ENCODE measurements at regions not wholly inside any gene's neighbourhood (a gene's known extent, or its start where the extent isn't known, plus 50 kb on each side); places are given as distances from the start of the nearest gene placed in this dataset.

DNA sequence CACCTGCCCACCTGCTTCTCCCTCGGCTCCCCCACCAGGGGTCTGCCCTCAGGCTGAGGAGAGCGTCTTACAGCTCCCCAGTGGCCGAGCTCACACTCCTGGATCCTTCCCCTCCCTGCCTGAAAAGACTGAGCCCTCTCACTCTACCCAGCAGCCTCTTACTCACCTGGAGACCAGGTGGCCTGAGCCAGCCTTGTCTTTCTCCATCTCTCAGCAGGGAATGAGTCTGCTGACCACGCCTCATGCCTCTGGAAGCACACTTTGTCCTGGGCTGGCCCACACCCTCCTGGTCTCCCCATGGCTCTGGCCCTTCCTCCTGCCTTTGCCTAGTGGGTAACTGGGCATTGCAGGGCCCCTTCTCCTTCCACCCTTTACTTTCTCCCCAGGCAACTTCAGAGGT, 177.2 kb downstream of the ENGASE start:
- no peaks in the 10 kb centered on the region for H3K23me2 ChIP-seq (ENCODE audit: insufficient read length, low read depth, low read length, poor library complexity, severe bottlenecking)
- no peak overlapping the region for H2AFZ ChIP-seq (ENCODE audit: low read length)
- H3K79me1 ChIP-seq (ENCODE audit: insufficient read depth, low read depth, low read length, poor library complexity, severe bottlenecking) = no peaks in the 10 kb centered on the region
- H3K79me2 ChIP-seq (ENCODE audit: insufficient read depth, low read length) = no peaks in the 10 kb centered on the region
- H3K27ac Mint-ChIP-seq = no peak overlapping the region
- no peak overlapping the region for H2BK120ac ChIP-seq (ENCODE audit: low read depth, low read length, poor library complexity, severe bottlenecking)
- peak overlapping the region; percentile 24; the same call in 1 of the 2 replicates for H3K14ac ChIP-seq (ENCODE audit: insufficient read depth, low read length)
- H4K91ac ChIP-seq (ENCODE audit: insufficient read length, low read depth, low read length) = no peak overlapping the region
- H3K9me3 ChIP-seq (ENCODE audit: control insufficient read depth, low read depth, low read length) = no peaks in the 10 kb centered on the region
- H3K4ac ChIP-seq (ENCODE audit: low read depth, low read length) = no peak overlapping the region
- H2BK15ac ChIP-seq (ENCODE audit: low read depth, low read length) = no peak overlapping the region
- WGBS (ENCODE audit: extremely low coverage, insufficient read length, low lambda C conversion rate) = no CpG with 5 or more reads among the region's 4 CpGs
- no peak overlapping the region for H3K4me3 Mint-ChIP-seq
- H3K4me1 ChIP-seq (ENCODE audit: insufficient read depth, low read length) = no peaks in the 10 kb centered on the region; the same call in 1 of the 2 replicates
- DNase-seq = no peak
- H3T11ph ChIP-seq (ENCODE audit: low read length) = no peak overlapping the region
- no peaks in the 10 kb centered on the region; a peak in 1 of 5 replicates for H3K9me3 Mint-ChIP-seq
- peaks cover 6 to 21% of the 10 kb centered on the region in 2 experiments; a peak in 3 of 4 replicates for H3K4me1 Mint-ChIP-seq
- H4K20me1 ChIP-seq (ENCODE audit: control insufficient read depth, insufficient read depth, insufficient read length) = no peaks in the 10 kb centered on the region
- H3K18ac ChIP-seq (ENCODE audit: insufficient read length, low read depth, low read length) = no peak overlapping the region
- no peak overlapping the region for H2AK5ac ChIP-seq (ENCODE audit: insufficient read length, low read length)
- no peak overlapping the region for H2BK5ac ChIP-seq (ENCODE audit: insufficient read length, low read length)
- H3K4me2 ChIP-seq (ENCODE audit: insufficient read depth, insufficient read length, low read length) = no peak overlapping the region
- no peak overlapping the region for H3K56ac ChIP-seq (ENCODE audit: insufficient read length, low read depth, low read length)
- H3K9ac ChIP-seq (ENCODE audit: extremely low read depth, insufficient read length, low read length) = no peak overlapping the region
- no peak overlapping the region for H3K27ac ChIP-seq (ENCODE audit: insufficient read length, low read depth, low read length)
- no peaks in the 10 kb centered on the region for H3K36me3 Mint-ChIP-seq (ENCODE audit: insufficient read depth in 1 of 3, low read depth in 3 of 3)
- TF ChIP-seq, protein P1, sequence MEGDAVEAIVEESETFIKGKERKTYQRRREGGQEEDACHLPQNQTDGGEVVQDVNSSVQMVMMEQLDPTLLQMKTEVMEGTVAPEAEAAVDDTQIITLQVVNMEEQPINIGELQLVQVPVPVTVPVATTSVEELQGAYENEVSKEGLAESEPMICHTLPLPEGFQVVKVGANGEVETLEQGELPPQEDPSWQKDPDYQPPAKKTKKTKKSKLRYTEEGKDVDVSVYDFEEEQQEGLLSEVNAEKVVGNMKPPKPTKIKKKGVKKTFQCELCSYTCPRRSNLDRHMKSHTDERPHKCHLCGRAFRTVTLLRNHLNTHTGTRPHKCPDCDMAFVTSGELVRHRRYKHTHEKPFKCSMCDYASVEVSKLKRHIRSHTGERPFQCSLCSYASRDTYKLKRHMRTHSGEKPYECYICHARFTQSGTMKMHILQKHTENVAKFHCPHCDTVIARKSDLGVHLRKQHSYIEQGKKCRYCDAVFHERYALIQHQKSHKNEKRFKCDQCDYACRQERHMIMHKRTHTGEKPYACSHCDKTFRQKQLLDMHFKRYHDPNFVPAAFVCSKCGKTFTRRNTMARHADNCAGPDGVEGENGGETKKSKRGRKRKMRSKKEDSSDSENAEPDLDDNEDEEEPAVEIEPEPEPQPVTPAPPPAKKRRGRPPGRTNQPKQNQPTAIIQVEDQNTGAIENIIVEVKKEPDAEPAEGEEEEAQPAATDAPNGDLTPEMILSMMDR (conservative IDR thresholded peaks at IDR 0.05) = no peak
- H2BK12ac ChIP-seq (ENCODE audit: insufficient read length, low read depth, low read length) = no peak overlapping the region
- H4K8ac ChIP-seq (replicated peaks; ENCODE audit: insufficient read length, low read depth, low read length) = no peak overlapping the region
- H3K23ac ChIP-seq (ENCODE audit: insufficient read length, low read depth, low read length) = no peak overlapping the region
- H3K27me3 ChIP-seq (ENCODE audit: insufficient read depth, low read length) = no peaks in the 10 kb centered on the region; the same call in 1 of the 2 replicates
- peaks cover 19% of the 10 kb centered on the region for H3K27me3 Mint-ChIP-seq (ENCODE audit: low read depth)
- H2BK20ac ChIP-seq (ENCODE audit: low read depth, low read length, poor library complexity, severe bottlenecking) = no peak overlapping the region
- H4K5ac ChIP-seq (ENCODE audit: insufficient read length, low read depth, low read length) = no peak overlapping the region

All from H9 (cell line).